Urinary bladder (tissue), 3 donors: ENCODE measurements at regions not wholly inside any gene's neighbourhood (a gene's known extent, or its start where the extent isn't known, plus 50 kb on each side); places are given as distances from the start of the nearest gene placed in this dataset.
A peak's percentile ranks its signal among the peaks of the same experiment; 100 is the strongest.
"Not testable (repeated sequence)": the region's sequence is repeated elsewhere in the genome, so short reads cannot be mapped to it uniquely, and the experiment has no call there.

Experiments
- DNase-seq: peaks from one replicate; pipeline ENCODE4 v3.0.0-alpha.2; 2015; ENCODE audit errors: extremely low spot score
- H3K27ac ChIP-seq: one replicate; pipeline ENCODE4 v1.5.1; 2013; ENCODE audit warnings: low read depth, mild to moderate bottlenecking, moderate library complexity
- H3K36me3 ChIP-seq: one replicate; pipeline ENCODE4 v1.6.1; 2013; ENCODE audit warnings: mild to moderate bottlenecking, moderate library complexity; ENCODE audit not compliant: insufficient read depth
- H3K4me1 ChIP-seq: one replicate; pipeline ENCODE4 v1.6.1; 2013; ENCODE audit warnings: mild to moderate bottlenecking, moderate library complexity; ENCODE audit not compliant: insufficient read depth
- H3K4me3 ChIP-seq: one replicate; pipeline ENCODE4 v1.5.1; 2013; ENCODE audit warnings: low read depth, low read length
- WGBS: extraction: QIAGEN DNeasy Blood & Tissue Kit; methylation state at CpG from one replicate; pipeline ENCODE4 v1.1.7; 2013; 5-methylcytosine and 5-hydroxymethylcytosine counted together
- donor health status: healthy with polysubstance abuse.
- donor health status: healthy.

DNA sequence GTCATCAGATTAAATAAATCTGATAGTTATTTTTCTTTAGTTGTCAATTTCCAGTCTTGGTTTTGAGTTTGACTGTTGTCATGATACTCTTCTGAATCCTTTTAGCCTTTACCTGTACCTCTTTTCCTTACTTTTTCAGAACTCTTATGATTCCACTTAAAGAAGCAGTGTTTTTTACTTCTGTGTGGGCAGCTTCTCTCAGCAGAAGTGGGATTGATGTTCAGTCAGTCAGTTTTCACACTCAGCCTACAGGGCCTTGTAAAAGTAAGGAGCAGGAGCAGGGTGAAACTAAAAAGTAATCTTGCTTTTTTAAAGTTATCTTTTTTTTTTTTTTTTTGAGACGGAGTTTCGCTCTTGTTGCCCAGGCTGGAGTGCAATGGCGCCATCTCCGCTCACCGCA lies 75.1 kb downstream of the HAUS1 start:
- no peak for DNase-seq
- Histone ChIP-seq H3K27ac (no peak overlapping the region), H3K4me3 (no peak overlapping the region), H3K4me1 (peaks cover 1% of the 10 kb centered on the region), H3K36me3 (no peaks in the 10 kb centered on the region)
- 96% methylated on average over 5 of the region's 5 CpGs for WGBS

DNA sequence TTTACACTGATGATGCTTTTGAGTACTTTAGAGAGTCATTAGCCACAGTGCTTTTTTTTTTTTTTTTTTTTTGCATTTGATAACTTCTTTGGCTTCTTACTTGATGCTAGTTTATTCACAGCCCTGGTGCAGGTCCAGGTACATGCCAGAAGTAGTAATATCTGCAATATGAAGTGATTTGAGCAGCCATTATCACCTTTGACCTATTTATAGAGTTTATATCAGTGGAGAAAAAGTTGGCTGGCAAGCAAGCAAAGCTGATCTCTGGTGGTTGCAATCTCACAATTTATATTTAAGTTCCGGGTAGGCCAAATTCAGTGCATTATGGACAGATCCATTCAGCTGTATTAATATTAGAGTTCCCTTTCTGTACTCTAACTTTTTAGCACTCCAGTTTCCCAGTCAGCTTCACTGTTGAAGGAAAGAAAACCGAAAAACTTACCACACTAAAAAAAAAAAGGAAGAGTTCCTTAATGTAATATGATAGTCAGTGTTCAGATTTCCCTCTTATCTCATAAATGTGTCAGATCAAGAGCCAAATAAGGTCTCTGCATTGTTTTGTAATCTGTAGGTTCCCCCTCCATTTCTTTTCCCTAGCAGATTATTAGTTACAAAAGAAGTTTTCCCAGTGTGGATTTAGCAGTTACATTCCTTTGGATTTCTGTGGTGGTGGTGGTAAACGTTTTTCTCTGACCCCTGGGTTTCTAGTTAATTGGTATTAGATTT lies 78.6 kb downstream of the HAUS1 start:
- WGBS, result 17% methylated on average over 3 of the region's 3 CpGs
- Histone ChIP-seq H3K36me3 (no peaks in the 10 kb centered on the region), H3K4me1 (no peaks in the 10 kb centered on the region), H3K4me3 (no peak overlapping the region), H3K27ac (no peak overlapping the region)
- no peak for DNase-seq

DNA sequence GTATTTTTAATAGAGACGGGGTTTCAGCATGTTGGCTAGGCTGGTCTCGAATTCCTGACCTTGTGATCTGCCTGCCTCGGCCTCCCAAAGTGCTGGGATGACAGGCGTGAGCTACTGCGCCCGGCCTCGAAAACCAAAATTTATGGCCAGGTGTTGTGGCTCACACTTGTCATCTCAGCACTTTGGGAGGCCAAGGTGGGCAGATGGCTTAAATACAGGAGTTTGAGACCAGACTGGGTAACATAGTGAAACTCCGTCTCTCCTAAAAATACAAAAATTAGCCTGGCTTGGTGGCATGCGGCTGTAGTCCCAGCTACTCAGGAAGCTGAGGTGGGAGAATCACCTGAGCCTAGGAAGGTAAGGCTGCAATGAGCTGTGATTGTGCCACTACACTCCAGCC lies 80.1 kb downstream of the HAUS1 start:
- 93% methylated on average over 9 of the region's 9 CpGs for WGBS
- not testable (repeated sequence) for H3K4me1 ChIP-seq, H3K36me3 ChIP-seq, H3K4me3 ChIP-seq, DNase-seq, H3K27ac ChIP-seq

DNA sequence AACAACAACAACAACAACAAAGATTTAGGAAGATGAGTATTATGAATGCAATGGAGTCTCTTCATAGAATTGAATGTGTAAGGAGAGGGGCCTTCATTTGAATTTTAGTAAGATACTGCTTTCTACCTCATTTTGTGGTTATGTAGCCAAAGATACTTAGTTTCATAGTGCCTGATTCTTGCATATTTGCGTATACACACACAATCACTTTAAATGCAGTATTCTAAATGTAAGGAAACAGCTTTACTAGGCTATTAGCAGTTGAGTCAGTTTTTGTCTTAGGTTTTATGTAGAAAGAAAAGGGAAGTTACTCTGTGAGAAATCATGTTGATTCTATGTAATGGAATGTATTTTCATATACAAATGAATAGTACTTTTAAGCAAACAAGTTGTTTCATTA lies 80.5 kb downstream of the HAUS1 start:
- WGBS, result 89% methylated on average over 1 of the region's 1 CpG

DNA sequence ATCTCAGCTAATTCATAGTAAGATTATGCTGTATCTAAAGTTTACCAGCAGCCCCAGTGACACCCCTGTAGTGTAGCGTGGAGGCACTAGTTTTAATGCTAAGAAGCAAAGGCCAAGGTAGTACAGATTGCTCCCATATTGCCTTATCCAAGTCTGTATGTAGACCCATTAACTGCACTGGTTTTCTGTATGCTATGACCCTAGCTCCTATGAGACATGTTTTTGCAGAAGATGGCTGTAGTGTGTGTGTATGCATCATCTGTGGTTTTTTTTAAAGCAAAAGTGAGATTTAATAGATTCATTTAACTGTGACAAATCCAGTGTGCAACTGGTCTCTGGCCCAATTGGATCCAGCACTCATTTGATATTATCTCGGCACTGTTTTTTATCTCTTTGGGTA lies 86.5 kb downstream of the HAUS1 start:
- no peak for DNase-seq
- Histone ChIP-seq H3K27ac (no peak overlapping the region), H3K4me3 (no peak overlapping the region), H3K4me1 (no peaks in the 10 kb centered on the region), H3K36me3 (no peaks in the 10 kb centered on the region)
- 92% methylated on average over 2 of the region's 2 CpGs for WGBS

More for the DNA sequence above, 80.5 kb downstream of the HAUS1 start:
- Histone ChIP-seq H3K27ac (no peak overlapping the region), H3K36me3 (no peaks in the 10 kb centered on the region), H3K4me3 (no peak overlapping the region), H3K4me1 (no peaks in the 10 kb centered on the region)
- no peak for DNase-seq

DNA sequence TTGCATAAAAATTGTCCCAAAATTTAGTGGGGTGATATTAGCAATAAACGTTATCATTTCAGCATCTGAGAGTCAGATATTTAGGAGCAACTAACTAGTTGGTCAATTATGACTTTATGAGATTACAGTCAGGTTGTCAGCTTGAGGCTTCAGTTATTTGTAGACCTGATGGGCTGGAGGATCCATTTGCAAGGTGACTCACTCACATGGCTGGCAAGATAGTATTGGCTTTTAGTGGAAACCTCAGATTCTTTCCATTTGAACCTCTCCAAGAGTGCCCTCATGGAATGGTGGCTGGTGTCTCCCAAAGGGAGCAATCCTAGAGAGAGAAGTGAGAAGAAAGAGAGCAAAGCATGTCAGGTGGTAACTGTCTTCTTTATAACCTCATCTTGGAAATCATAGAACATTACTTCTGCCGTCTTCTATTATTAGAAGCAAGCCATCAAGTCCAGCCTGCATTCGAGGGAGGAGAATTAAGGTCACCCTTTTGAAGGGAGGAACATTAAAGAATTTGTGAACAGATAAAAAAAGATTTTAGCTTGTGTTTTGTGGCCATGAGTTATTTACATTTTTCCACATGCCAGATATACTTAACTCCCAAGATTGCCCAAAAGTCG lies 92.5 kb downstream of the HAUS1 start:
- no peaks in the 10 kb centered on the region for H3K36me3 ChIP-seq
- no peak for DNase-seq
- H3K4me3 ChIP-seq, result no peak overlapping the region
- no peaks in the 10 kb centered on the region for H3K4me1 ChIP-seq
- no peak overlapping the region for H3K27ac ChIP-seq
- 62% methylated on average over 4 of the region's 4 CpGs for WGBS

DNA sequence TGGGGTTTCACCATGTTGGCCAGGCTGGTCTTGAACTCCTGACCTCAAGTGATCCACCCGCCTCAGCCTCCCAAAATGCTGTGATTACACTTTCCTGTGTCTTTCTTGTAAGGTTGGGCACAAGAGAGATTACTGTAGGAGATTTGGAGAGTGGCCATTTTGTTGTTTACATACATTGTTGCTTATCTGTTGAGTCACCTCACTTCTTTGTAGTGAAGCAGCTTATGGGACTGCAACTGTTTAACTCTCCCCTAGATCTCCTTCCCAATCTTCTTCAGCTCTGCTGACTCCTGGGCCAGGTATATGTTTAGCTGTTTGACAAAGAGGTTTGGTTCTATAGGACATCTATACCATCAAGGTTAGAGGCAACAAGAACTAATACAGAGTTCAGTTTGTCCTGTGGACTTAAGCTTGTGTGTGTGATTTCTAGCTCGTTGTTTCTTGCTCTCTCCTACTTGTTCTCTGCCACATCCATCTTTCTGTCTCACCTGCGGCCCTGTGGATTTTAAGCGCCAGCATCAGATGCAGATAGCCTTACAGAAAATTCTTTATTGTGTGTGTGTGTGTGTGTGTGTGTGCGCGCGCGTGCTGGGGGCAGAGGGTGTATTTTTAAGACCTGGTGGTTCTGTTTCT lies 95.4 kb downstream of the HAUS1 start:
- peak; percentile 36 for DNase-seq
- Histone ChIP-seq H3K27ac (no peak overlapping the region), H3K36me3 (no peaks in the 10 kb centered on the region), H3K4me1 (no peaks in the 10 kb centered on the region), H3K4me3 (no peak overlapping the region)
- 74% methylated on average over 8 of the region's 8 CpGs for WGBS

DNA sequence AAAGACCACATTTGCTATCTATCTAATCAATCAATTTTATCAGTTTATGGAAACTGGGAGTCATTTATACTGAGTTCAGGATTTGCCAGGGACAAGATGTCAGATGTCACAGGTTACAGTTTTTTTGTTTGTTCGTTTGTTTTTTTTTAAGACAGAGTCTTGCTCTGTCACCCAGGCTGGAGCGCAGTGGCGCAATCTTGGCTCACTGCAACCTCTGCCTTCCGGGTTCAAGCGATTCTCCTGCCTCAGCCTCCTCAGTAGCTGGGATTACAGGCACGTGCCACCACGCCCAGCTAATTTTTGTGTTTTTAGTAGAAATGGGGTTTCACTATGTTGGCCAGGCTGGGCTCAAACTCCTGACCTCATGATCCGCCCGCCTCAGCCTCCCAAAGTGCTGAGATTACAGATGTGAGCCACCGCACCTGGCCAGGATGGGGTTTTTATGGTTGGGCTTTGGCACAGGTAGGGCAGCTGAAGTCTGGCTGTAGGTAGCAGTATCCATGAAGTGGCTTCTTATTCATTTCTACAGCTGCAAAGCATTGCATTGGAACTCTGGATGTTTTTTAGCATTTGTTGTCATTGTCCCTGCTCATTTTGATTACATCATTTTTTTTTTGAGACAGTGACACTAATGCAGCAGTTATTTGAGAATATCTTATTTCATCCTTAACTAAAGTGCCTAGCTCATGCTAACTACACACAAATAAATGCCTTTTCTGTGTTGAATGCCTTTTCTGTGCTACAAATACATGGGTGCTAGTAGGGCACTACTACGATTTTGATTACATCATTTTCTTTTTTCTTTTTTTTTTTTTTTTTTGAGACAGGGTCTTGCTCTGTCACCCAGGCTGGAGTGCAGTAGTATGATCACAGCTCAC lies 96.2 kb downstream of the HAUS1 start:
- 87% methylated on average over 11 of the region's 11 CpGs for WGBS
- not testable (repeated sequence) for H3K27ac ChIP-seq, H3K4me3 ChIP-seq, H3K36me3 ChIP-seq, DNase-seq, H3K4me1 ChIP-seq

DNA sequence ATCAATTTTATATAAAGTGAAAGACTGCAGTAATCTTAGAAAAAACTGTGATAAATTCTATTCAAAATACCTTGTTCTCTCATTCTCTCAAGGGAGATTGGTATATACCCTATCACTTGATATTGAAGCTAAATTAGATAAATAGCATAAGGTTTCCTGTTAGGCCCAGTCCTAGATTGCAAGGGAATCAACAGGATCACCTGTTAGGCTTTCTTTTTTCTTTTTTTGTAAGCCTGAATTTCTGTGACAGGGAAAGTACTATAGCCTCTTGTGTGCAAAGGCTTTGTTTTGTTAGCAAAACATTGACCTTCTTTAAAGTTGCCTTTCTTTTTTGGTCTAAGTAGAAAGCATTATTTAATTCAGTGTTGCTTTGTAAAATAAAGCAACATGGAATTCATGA lies 100.0 kb downstream of the HAUS1 start:
- no peak for DNase-seq
- no peaks in the 10 kb centered on the region for H3K4me1 ChIP-seq
- H3K36me3 ChIP-seq, result no peaks in the 10 kb centered on the region
- H3K4me3 ChIP-seq, result no peak overlapping the region
- no peak overlapping the region for H3K27ac ChIP-seq

DNA sequence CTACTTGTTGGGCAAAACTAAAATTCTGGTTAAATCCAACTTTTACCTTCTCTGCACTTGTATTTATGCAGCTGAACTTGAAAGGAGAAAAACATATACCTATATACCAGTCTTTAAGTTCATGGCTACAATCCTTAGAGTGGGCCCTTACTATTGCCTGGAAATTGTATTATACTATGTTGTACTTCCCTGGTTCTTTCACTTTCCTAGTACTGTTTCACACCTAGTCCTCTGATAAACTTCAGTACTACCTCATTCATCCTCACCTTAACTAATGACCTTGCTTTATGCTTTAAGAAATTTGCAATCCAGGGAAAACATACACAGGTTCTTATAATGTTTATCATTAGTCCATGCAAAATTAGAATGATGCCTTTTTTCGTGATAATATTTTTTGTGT lies 103.8 kb downstream of the HAUS1 start:
- Histone ChIP-seq H3K36me3 (no peaks in the 10 kb centered on the region), H3K4me3 (no peak overlapping the region), H3K4me1 (no peaks in the 10 kb centered on the region), H3K27ac (no peak overlapping the region)
- WGBS, result 0% methylated on average over 1 of the region's 1 CpG
- DNase-seq, result no peak

DNA sequence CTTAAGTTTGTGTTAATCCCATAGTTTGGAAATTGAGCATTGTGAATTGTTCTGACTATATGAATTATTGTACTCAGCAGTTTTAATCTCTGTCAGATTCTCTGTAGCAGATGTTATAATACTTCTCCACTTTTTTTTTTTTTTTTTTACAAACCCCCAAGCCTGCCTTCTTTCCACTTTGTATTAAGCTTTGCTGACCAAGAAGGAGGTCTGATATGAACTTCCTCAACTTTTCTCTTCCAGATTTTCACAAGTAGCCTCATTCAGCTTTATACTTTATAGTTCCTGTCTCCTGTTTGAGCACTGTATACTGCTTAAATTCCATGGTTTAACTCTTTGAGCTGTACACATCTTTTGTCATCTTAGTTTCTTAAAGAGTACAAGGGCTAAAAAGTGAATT lies 105.0 kb downstream of the HAUS1 start:
- DNase-seq, result no peak

DNA sequence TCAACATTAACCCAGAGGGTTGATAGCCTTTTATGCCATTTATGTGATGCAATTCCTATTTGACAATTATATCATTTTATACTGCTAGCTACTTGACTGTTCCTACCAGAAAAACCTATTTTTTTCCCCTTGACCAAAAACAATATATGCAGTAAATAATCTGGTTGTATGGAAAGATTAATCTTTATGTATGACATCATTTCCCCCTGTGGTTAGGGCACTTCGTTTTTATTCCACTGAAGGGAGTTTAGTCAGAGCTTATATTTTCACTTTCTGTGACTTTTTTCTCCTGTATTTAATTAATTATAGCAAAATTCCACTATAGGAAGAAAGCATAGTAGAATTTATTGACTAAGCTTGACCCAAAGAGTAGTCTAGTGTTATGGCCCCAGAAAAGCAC lies 107.6 kb downstream of the HAUS1 start:
- no peak for DNase-seq
- no peaks in the 10 kb centered on the region for H3K36me3 ChIP-seq
- no peak overlapping the region for H3K4me3 ChIP-seq
- H3K27ac ChIP-seq, result no peak overlapping the region
- peaks cover 2% of the 10 kb centered on the region for H3K4me1 ChIP-seq
- 21% methylated on average over 1 of the region's 1 CpG for WGBS

More for the DNA sequence above, 105.0 kb downstream of the HAUS1 start:
- Histone ChIP-seq H3K4me3 (no peak overlapping the region), H3K4me1 (no peaks in the 10 kb centered on the region), H3K27ac (no peak overlapping the region), H3K36me3 (no peaks in the 10 kb centered on the region)

DNA sequence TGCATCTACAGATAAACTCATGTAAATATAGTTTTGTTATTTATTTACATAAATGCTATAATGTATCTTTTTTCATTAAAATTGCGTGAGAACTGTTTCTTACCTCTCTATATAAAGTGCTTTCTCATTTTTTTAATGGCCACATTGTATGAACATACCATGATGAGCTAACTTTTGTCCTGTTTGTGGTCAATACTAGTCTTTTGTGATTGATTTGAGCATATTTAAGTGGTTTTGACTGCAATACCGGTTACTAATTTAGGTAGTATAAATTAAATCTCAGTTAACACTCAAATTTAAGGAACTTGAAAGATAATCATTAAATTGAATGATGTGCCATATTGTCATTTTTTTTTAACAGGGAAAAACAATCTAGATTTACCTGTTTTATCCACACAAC lies 108.2 kb downstream of the HAUS1 start:
- no peak overlapping the region for H3K27ac ChIP-seq
- 91% methylated on average over 2 of the region's 2 CpGs for WGBS
- H3K4me1 ChIP-seq, result peaks cover 2% of the 10 kb centered on the region
- H3K4me3 ChIP-seq, result no peak overlapping the region
- no peak for DNase-seq
- H3K36me3 ChIP-seq, result no peaks in the 10 kb centered on the region
